ENCODE measurements at regions not wholly inside any gene's neighbourhood (a gene's known extent, or its start where the extent isn't known, plus 50 kb on each side); places are given as distances from the start of the nearest gene placed in this dataset.
"Not testable (repeated sequence)": the region's sequence is repeated elsewhere in the genome, so short reads cannot be mapped to it uniquely, and the experiment has no call there.

DNA sequence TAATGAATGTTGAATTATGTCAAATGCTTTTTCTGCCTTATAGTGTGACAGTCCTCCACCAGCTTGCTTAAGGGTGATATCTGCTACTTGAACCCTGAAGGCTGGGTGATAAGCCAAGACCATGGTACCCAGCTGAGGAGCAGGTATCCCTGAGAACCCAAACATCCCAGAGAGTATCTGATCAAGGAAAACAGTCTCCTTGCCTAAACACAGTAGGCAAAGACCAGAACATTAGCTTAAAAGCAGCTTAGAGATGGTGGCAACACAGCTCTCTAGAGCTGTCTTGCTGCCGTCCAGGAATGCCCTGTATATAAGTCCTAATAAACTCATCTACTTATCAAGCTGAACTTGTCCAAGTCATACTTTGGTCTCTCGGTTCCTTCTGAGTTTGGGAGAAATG is 127.7 kb upstream of the PRSS16 start:
- Histone ChIP-seq H3K9me3 (replicated peaks) (no peaks in the 10 kb centered on the region), H3K36me3 (no peaks in the 10 kb centered on the region), H3K4me3 (no peak overlapping the region), H3K4me1 (no peaks in the 10 kb centered on the region), H3K27ac (replicated peaks) (no peak overlapping the region), H3K27me3 (ENCODE audit: low read depth) (no peaks in the 10 kb centered on the region)
- TF ChIP-seq, protein P1, sequence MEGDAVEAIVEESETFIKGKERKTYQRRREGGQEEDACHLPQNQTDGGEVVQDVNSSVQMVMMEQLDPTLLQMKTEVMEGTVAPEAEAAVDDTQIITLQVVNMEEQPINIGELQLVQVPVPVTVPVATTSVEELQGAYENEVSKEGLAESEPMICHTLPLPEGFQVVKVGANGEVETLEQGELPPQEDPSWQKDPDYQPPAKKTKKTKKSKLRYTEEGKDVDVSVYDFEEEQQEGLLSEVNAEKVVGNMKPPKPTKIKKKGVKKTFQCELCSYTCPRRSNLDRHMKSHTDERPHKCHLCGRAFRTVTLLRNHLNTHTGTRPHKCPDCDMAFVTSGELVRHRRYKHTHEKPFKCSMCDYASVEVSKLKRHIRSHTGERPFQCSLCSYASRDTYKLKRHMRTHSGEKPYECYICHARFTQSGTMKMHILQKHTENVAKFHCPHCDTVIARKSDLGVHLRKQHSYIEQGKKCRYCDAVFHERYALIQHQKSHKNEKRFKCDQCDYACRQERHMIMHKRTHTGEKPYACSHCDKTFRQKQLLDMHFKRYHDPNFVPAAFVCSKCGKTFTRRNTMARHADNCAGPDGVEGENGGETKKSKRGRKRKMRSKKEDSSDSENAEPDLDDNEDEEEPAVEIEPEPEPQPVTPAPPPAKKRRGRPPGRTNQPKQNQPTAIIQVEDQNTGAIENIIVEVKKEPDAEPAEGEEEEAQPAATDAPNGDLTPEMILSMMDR (IDR thresholded peaks at IDR 0.05; ENCODE audit: borderline replicate concordance) = no peak
- intact Hi-C loops (cut with micrococcal nuclease) = no loop called here
- DNase-seq = no peak

DNA sequence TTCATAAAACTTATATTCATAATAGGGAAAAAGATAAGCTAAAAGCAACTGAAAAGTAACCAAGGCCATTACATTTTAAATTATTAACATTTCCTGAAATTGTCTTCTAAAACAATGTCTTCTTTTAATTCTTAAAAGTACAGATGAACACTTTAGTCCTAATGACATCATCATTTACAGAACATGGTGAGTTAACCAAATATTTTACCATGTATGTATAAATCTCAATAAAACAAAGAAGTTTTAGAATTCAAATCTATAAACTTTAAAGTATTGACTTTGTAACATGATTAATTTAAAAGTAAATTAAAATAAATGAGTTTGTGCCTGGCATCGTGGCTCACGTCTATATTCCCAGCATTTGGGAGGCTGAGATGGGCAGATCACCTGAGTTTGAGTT is 125.9 kb upstream of the PRSS16 start:
- DNase-seq = no peak
- H3K9me3 ChIP-seq (replicated peaks) = no peaks in the 10 kb centered on the region
- no peaks in the 10 kb centered on the region for H3K27me3 ChIP-seq (ENCODE audit: low read depth)
- H3K36me3 ChIP-seq = no peaks in the 10 kb centered on the region
- H3K4me3 ChIP-seq = no peak overlapping the region
- TF ChIP-seq, protein P1 (IDR thresholded peaks at IDR 0.05; ENCODE audit: borderline replicate concordance) = no peak
- H3K27ac ChIP-seq (replicated peaks) = no peak overlapping the region
- intact Hi-C loops (cut with micrococcal nuclease) = no loop called here
- peaks cover 2% of the 10 kb centered on the region for H3K4me1 ChIP-seq

DNA sequence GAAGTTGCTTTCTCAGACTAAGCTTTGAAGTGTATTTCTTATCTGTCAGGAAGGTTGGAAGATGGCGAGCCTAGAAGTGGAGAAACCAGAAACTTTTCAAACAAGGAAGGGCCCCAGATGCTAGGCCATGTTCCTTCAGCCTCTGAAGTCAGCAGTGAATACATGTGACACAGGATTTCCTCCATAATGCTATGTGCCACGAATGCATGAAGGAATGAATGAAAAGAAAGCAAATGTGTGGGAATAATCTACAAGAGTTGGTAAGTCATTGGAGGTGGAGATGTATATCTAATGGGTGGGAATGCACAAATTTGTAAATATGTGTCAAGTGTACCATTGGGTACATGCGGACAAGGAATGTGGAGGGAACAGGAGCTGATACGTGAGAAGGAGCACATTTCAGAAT is 123.2 kb upstream of the PRSS16 start:
- no peak overlapping the region for H3K27ac ChIP-seq (replicated peaks)
- TF ChIP-seq, protein P1 (IDR thresholded peaks at IDR 0.05; ENCODE audit: borderline replicate concordance) = no peak
- DNase-seq = no peak
- no peaks in the 10 kb centered on the region for H3K9me3 ChIP-seq (replicated peaks)
- H3K4me3 ChIP-seq = no peak overlapping the region
- peaks cover 12% of the 10 kb centered on the region for H3K4me1 ChIP-seq
- intact Hi-C loops (cut with micrococcal nuclease) = no loop called here
- no peaks in the 10 kb centered on the region for H3K36me3 ChIP-seq
- H3K27me3 ChIP-seq (ENCODE audit: low read depth) = no peaks in the 10 kb centered on the region

DNA sequence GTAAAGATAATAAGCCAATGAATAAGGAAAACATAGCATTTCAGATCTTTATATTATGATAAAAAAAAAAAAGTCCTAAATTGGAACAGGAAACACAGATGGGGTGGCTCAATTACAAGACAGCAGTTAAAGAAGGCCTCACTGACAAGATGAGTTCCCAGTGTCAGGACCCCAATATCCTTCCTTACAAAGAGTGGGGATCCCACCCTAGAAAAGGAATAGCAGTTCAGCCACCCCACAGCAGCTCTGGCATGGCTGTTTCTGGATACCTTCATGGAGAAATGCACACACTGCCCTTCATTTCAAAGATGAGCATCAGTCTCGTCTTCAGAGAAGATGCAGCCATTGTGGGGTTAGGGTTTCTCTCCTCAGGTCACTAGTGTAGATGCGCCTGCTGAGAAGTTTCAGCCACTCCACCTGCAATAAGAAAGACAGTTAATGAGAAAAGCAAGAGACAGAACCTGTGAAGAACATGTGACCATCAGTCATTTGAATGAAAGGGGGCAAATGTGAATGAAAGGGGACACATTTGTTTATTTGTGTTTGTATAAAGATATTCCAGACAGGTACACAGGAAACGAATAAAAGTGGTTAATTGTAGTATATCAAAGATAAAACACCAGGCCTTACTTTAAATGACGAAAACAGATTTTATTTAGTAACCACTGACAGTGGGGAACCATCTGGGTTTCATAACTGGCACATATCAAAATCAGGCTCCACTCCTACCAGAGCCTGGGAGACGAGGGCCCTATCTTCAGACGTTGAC is 121.3 kb upstream of the PRSS16 start:
- Histone ChIP-seq H3K36me3 (no peaks in the 10 kb centered on the region), H3K4me3 (peak overlapping the region; percentile 62), H3K27me3 (ENCODE audit: low read depth) (no peaks in the 10 kb centered on the region), H3K9me3 (replicated peaks) (no peaks in the 10 kb centered on the region), H3K4me1 (peaks cover 16% of the 10 kb centered on the region), H3K27ac (replicated peaks) (peak overlapping the region; percentile 87)
- DNase-seq = no peak
- TF ChIP-seq, protein P1 (IDR thresholded peaks at IDR 0.05; ENCODE audit: borderline replicate concordance) = no peak
- intact Hi-C loops (cut with micrococcal nuclease) = no loop called here

DNA sequence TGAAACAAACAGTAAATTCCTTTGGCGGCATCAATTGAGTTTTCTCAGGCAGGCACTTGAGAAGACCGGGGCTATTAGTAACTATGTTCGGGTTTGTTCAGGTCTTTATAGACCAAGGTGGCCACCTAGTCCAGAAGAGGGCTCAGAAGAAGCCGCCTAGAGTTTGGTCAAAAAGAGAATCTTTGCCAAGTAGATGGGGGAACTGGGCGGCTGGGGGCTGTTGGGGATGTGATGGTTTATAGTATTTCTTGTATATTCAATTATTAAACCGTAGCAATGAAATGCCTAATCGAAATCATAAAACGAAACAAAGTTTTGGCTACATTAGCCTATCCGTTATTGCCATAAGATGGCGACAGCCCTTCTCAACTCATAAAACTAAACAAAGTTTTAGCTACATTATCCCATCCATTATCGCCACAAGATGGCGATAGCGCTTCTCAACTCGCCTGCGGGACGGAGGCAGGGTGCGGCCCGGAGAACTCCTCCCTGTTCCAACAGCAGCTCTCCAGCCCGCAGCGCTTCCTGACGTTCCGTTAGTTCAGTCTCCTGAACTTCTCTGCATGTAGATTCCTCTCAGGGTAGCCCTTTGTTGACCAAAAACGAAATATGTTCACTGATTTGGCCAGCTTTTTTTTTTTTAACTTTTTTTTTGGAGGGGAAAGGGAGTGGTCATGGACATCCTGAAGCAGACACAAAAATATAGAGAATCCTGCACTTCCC is 120.5 kb upstream of the PRSS16 start:
- peak; percentile 85 for DNase-seq
- intact Hi-C loops (cut with micrococcal nuclease) = no loop called here
- H3K9me3 ChIP-seq (replicated peaks) = no peaks in the 10 kb centered on the region
- peak overlapping the region; percentile 87 for H3K27ac ChIP-seq (replicated peaks)
- no peaks in the 10 kb centered on the region for H3K36me3 ChIP-seq
- TF ChIP-seq, protein P1 (IDR thresholded peaks at IDR 0.05; ENCODE audit: borderline replicate concordance) = peak; percentile 90
- no peaks in the 10 kb centered on the region for H3K27me3 ChIP-seq (ENCODE audit: low read depth)
- H3K4me3 ChIP-seq = peak overlapping the region; percentile 62
- H3K4me1 ChIP-seq = peaks cover 21% of the 10 kb centered on the region

DNA sequence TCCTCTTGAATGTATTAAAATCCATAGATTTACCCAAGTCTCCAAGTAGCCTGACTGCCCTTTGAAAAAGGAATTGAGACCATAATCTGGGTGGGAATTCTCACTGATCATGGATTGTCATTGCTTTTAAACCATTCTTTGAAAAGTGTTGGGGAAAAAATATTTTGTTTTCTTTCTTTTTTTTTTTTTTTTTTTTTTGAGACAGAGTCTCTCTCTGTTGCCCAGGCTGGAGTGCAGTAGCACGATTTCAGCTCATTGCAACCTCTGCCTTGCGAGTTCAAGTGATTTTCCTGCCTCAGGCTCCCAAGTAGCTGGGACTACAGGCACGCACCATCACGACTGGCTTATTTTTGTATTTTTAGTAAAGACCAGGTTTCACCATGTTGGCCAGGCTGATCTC is 119.6 kb upstream of the PRSS16 start:
- H3K36me3 ChIP-seq; intact Hi-C loops (cut with micrococcal nuclease); H3K9me3 ChIP-seq (replicated peaks); DNase-seq; H3K27me3 ChIP-seq (ENCODE audit: low read depth); H3K4me3 ChIP-seq: not testable (repeated sequence)
- peak overlapping the region; percentile 87 for H3K27ac ChIP-seq (replicated peaks)
- H3K4me1 ChIP-seq = peaks cover 27% of the 10 kb centered on the region
